B cell (primary cell): ENCODE measurements at regions not wholly inside any gene's neighbourhood (a gene's known extent, or its start where the extent isn't known, plus 50 kb on each side); places are given as distances from the start of the nearest gene placed in this dataset.
"Not testable (repeated sequence)": the region's sequence is repeated elsewhere in the genome, so short reads cannot be mapped to it uniquely, and the experiment has no call there.

Experiments used
- ATAC-seq: fragments of 200-7000 bp; cut with Tn5 transposase; one replicate; pipeline ENCODE4 v1.10.0; 2021; ENCODE audit warnings: low read depth, mild to moderate bottlenecking, moderate number of reproducible peaks, moderate library complexity
- CTCF ChIA-PET: fragments of 350-600 bp; sonication (Branson Sonifier 250); formaldehyde crosslinking; loops from one replicate; lab custom pipeline; 2021; ENCODE audit warnings: antibody characterized with exemption, inconsistent platforms; lab: Charles Lee
- POLR2A ChIA-PET: fragments of 350-600 bp; sonication (Branson Sonifier 250); formaldehyde crosslinking; loops from one replicate; lab custom pipeline; 2021; ENCODE audit warnings: antibody characterized with exemption; lab: Charles Lee
- DNase-seq: peaks from one replicate; pipeline ENCODE4 v3.0.0; 2013
- H2AFZ ChIP-seq: 2 replicates; pipeline ENCODE4 v1.6.1; 2012; ENCODE audit warnings: mild to moderate bottlenecking, low read depth, low read length; ENCODE audit not compliant: insufficient read depth, poor library complexity, severe bottlenecking
- H3K27ac ChIP-seq, 2 donors: 1 replicate in 1 of 2; 2 replicates in 1 of 2; pipeline ENCODE4 v1.5.1; 2012 to 2013; ENCODE audit warnings: low read length in 2 of 2, mild to moderate bottlenecking in 2 of 2, moderate library complexity in 1 of 2
- H3K27me3 ChIP-seq, 4 experiments: fragments of 200-600 bp in 1 of 4; sonication (generic) in 1 of 4; replicated peaks in 1 of 4; 1 replicate in 2 of 4; 2 replicates in 2 of 4; pipeline versions ENCODE4 v1.6.1 to v1.7.0; 2013 to 2016; ENCODE audit warnings: low read length in 3 of 4, mild to moderate bottlenecking in 2 of 4, mixed read lengths in 1 of 4, moderate library complexity in 1 of 4; ENCODE audit not compliant: insufficient read depth in 4 of 4, control insufficient read depth in 3 of 4; ENCODE audit errors: control extremely low read depth in 1 of 4
- H3K36me3 ChIP-seq, 2 experiments: replicated peaks in 1 of 2; 1 replicate in 1 of 2; 2 replicates in 1 of 2; pipeline versions ENCODE4 v1.6.1 to v1.7.1; 2013; ENCODE audit warnings: low read length in 1 of 2; ENCODE audit not compliant: insufficient read depth in 2 of 2, control insufficient read depth in 1 of 2; ENCODE audit errors: control extremely low read depth in 1 of 2, extremely low read depth in 1 of 2
- H3K4me1 ChIP-seq, 2 donors: fragments of 200-600 bp in 1 of 2; sonication (generic) in 1 of 2; 1 replicate in 1 of 2; 2 replicates in 1 of 2; pipeline versions ENCODE4 v1.5.1 to v1.6.1; 2013 to 2017; ENCODE audit warnings: low read length in 2 of 2; ENCODE audit not compliant: control insufficient read depth in 2 of 2, insufficient read depth in 2 of 2
- H3K4me2 ChIP-seq: replicated peaks from 2 replicates; pipeline ENCODE3; 2012; ENCODE audit warnings: mild to moderate bottlenecking, low read depth, low read length; ENCODE audit not compliant: poor library complexity, severe bottlenecking
- H3K4me3 ChIP-seq, 5 experiments: fragments of 200-600 bp in 1 of 5; sonication (generic) in 1 of 5; 1 replicate in 3 of 5; 2 replicates in 2 of 5; pipeline versions ENCODE4 v1.5.1 to v1.7.0; 2011 to 2016; ENCODE audit warnings: low read length in 4 of 5, mild to moderate bottlenecking in 4 of 5, low read depth in 2 of 5, control low read depth in 1 of 5, moderate library complexity in 1 of 5; ENCODE audit not compliant: insufficient read depth in 1 of 5; ENCODE audit errors: control extremely low read depth in 1 of 5, extremely low read depth in 1 of 5
- H3K79me2 ChIP-seq: fragments of 200-600 bp; sonication (generic); one replicate; pipeline ENCODE4 v1.6.0; 2016; ENCODE audit warnings: low read length; ENCODE audit not compliant: control insufficient read depth, insufficient read depth
- H3K9ac ChIP-seq: fragments of 200-600 bp; sonication (generic); 2 replicates; pipeline ENCODE4 v1.6.1; 2017; ENCODE audit warnings: mild to moderate bottlenecking, low read length, moderate library complexity
- H3K9me3 ChIP-seq, 3 donors: one replicate each; pipeline versions ENCODE4 v1.6.1 to v1.7.1; 2013; ENCODE audit warnings: low read length in 2 of 3; ENCODE audit not compliant: control insufficient read depth in 2 of 3, insufficient read depth in 1 of 3; ENCODE audit errors: control extremely low read depth in 1 of 3
- H4K20me1 ChIP-seq: 2 replicates; pipeline ENCODE4 v1.6.0; 2012; ENCODE audit warnings: mild to moderate bottlenecking, low read length; ENCODE audit not compliant: insufficient read depth, control insufficient read depth, poor library complexity, severe bottlenecking
- H3K27ac Mint-ChIP-seq: one replicate; pipeline ENCODE4 v1.8.0; 2021; ENCODE audit warnings: mixed read lengths
- H3K27me3 Mint-ChIP-seq: one replicate; pipeline ENCODE4 v1.8.0; 2021; ENCODE audit warnings: mixed read lengths
- H3K4me1 Mint-ChIP-seq: one replicate; pipeline ENCODE4 v1.8.0; 2021; ENCODE audit warnings: mixed read lengths
- H3K4me3 Mint-ChIP-seq: one replicate; pipeline ENCODE4 v1.8.0; 2021; ENCODE audit warnings: mixed read lengths
- H3K9me3 Mint-ChIP-seq: one replicate; pipeline ENCODE4 v1.8.0; 2022; ENCODE audit warnings: mixed read lengths; ENCODE audit not compliant: insufficient read depth
- CTCF ChIP-seq: fragments of 200-600 bp; IDR thresholded peaks from one replicate; pipeline ENCODE4 v1.8.0; 2022; ENCODE audit warnings: antibody characterized with exemption, mild to moderate bottlenecking
- EZH2 ChIP-seq: IDR thresholded peaks from 2 replicates; pipeline ENCODE4 v1.6.1; 2012; ENCODE audit warnings: borderline replicate concordance, low read depth, mild to moderate bottlenecking, moderate library complexity, low read length; ENCODE audit not compliant: insufficient read depth, poor library complexity, severe bottlenecking
- WGBS: methylation state at CpG from one replicate; pipeline ENCODE4 v1.1.5; 2013; ENCODE audit warnings: missing lambda C conversion rate; ENCODE audit not compliant: insufficient coverage; 5-methylcytosine and 5-hydroxymethylcytosine counted together
- intact Hi-C: fragments of 100-400 bp; cut with micrococcal nuclease; formaldehyde crosslinking; loops from one replicate; pipeline ENCODE4 v1.10.0; 2022

- H3K4me3 ChIP-seq, POLR2A ChIA-PET, H3K9ac ChIP-seq, DNase-seq, H3K4me3 Mint-ChIP-seq, H3K4me1 ChIP-seq, intact Hi-C loops, H3K27ac ChIP-seq, ATAC-seq, H3K27me3 ChIP-seq, H3K27me3 Mint-ChIP-seq, H3K36me3 ChIP-seq, CTCF ChIA-PET, H3K27ac Mint-ChIP-seq, H4K20me1 ChIP-seq, H3K4me1 Mint-ChIP-seq, H3K9me3 Mint-ChIP-seq, H3K79me2 ChIP-seq, H3K9me3 ChIP-seq, H2AFZ ChIP-seq, H3K4me2 ChIP-seq: not testable (repeated sequence)
- WGBS = no CpG with 5 or more reads among the region's 8 CpGs
Measured at GRCh38 chrX:97921223-97921622, 1037.5 kb downstream of the RPA4 start.

- Histone ChIP-seq H3K4me2 (no peak overlapping the region), H3K27me3 (no peaks in the 10 kb centered on the region), H3K36me3 (no peaks in the 10 kb centered on the region), H3K79me2 (no peaks in the 10 kb centered on the region), H3K9ac (no peak overlapping the region), H3K4me3 (no peak overlapping the region), H2AFZ (no peak overlapping the region), H3K4me1 (no peaks in the 10 kb centered on the region), H3K9me3 (no peaks in the 10 kb centered on the region), H3K27ac (no peak overlapping the region), H4K20me1 (no peaks in the 10 kb centered on the region)
- H3K4me1 Mint-ChIP-seq = no peaks in the 10 kb centered on the region
- H3K27ac Mint-ChIP-seq = no peak overlapping the region
- TF ChIP-seq EZH2 (no peak), CTCF (no peak)
- intact Hi-C loops = no loop called here
- H3K27me3 Mint-ChIP-seq = no peaks in the 10 kb centered on the region
- ATAC-seq = no peak
- no peak for DNase-seq
- 60% methylated on average over 1 of the region's 2 CpGs for WGBS
- POLR2A ChIA-PET = no interaction called here
- CTCF ChIA-PET = no interaction called here
- no peaks in the 10 kb centered on the region for H3K9me3 Mint-ChIP-seq
- no peak overlapping the region for H3K4me3 Mint-ChIP-seq
Measured at GRCh38 chrX:97931586-97931985, 1047.9 kb downstream of the RPA4 start.
